HK-2 (cell line): ENCODE measurements at regions not wholly inside any gene's neighbourhood (a gene's known extent, or its start where the extent isn't known, plus 50 kb on each side); places are given as distances from the start of the nearest gene placed in this dataset.

ENCODE experiments used
- DNase-seq: peaks from one replicate; pipeline ENCODE4 v3.0.0-alpha.2; 2018; ENCODE audit not compliant: unreplicated experiment

DNA sequence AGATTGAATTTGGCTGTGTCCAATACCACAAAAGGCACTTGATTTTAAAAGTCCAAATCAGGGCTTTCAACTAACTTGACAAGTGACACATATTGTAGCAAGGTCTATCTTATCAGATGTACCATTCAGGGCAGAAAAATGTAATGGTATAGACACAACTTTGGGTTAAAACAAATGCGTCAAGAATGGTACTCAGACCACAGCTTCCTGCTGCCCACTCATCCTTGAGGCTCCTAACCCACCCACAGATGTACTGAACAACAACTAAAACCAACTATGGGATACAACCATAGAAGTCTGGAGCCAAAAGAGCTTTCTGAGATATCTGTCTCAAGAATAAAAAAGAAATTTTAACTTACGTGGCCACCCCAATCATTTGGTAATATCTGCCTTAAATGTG is 105.2 kb downstream of the RBM43 start:
- no peak for DNase-seq

DNA sequence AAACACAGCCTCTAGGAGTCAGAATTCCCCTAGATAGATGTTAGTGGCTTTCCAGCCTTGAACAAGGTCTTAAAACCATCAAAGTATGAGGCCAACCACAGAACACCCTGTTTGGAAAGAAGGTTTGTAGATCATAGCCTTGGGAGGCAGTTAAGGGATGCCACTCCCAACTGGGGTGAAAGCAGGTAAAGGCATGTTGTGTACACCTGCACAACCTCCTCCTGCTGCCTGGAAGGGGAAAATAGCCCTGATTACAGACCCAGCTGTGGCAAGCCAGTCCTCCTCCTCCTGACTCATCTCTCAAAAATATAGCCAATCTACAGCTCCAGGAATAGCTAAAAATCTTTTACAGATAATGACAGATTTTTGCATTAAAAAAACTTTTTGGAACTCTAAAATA is 108.1 kb downstream of the RBM43 start:
- no peak for DNase-seq

DNA sequence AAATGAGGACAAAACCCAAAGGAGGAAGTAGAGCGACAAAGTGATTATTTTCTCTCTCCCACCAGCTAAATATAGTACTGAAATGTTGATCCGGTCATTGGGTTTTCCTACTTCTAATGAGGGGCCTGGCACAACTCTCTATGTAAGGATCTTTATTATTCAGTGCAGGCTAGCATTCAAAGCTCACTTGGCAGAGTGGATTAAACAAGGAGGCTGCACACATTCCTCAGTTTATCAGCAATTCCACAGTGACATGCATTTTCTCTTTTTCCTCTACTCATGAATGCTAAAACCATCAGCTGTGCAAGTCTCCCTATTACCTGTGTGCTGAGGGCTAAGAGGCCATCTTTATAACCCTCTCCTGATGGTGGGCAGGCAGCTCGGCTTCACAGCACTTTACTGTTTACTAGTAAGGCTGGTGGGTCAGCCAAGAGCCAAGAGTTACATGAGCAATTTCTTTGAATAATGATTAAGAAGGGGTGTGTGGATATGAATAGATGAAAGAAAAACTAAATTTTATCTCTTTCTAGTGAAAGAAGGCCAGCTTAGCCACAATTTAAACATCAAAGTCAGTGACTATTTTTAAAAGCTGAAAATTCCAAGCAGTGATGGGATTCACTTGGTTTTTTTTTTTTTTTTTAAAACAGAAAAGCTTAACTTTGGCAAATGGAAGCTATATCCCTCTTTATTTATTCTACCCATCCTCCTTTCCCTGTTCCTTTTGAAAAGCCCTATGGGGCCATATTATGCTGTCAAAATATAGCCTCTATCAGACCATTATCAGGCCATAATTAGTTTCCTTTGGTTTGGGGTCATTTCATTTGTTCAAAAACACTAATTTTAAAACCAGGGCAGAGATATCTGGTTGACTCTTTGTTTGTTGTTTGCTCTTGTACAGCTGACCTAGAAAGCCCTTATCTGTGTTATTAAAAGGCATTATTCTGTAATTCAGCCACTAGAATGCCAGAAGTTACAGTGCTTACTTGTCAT is 111.0 kb downstream of the RBM43 start:
- DNase-seq = no peak

DNA sequence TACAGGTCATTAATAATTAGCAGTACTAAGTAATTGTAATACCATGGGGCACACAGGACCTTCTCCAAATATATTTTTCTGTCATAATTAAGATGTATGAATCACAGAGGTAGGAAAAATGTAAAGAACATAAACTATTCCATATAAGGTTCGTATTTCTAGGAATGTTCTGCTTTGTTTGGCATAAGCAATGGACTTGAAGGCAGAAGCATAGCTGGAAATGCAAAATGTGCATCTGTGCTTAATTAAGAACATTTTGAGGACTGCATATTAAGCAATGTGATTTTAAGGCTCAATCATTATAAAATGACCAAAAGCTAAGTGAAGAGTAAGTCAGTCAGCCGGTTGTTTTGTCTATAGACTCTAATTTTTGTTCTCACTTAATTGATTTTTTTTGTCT is 123.2 kb downstream of the RBM43 start:
- DNase-seq = no peak

DNA sequence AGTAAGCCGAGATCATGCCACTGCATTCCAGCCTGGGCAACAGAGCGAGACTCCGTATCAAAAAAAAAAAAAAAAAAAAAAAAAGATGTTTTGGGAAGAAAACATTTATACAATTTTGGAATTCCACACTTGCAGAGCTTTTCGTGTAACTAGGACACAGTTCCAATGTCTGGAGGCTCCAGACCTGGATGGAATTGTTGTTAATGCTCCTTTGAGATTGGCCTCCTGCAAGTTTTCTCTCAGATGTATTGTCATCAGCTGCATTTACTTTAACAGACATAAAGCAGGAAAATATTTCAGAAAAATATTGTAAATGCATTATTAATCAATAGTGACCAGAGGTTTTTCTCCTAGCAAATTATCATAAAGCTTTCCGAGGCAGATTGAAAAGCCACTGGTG is 124.1 kb downstream of the RBM43 start:
- no peak for DNase-seq

DNA sequence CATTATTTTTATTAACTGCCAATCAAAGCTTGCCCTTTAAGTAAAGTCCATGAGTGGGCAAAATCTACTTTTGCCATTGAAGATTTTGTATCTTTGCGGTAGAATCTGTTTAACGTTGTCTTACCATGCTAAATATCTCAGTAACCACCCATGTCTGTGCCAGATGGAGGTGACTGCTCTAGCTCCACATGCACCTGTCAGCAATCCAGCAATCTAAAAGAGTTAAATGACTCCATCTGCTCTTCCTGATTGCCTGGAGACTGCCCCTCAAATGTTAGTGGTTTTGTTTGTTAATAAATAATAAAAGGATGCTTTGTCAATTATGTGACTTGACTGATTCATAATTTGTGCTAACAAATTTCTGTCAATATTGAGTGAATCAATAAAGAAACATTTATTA is 141.7 kb downstream of the RBM43 start:
- no peak for DNase-seq

DNA sequence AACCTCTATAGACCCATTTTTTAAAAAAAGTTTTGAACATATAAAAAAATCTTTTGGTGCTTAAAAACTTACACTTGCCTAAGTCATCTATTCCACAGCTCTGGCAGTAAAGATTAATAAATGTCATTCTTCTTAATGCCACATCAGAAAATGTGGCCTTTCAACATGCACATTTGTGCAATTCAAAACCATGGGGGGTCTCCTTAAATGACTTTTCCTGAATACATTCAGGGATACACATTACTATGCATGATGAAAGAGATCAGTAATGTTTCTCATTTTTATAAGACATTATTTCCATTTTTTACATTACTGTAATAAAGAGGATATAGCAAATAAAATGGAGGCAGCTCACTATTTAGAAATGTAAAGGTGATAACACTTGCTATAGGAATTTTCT is 142.3 kb downstream of the RBM43 start:
- no peak for DNase-seq

DNA sequence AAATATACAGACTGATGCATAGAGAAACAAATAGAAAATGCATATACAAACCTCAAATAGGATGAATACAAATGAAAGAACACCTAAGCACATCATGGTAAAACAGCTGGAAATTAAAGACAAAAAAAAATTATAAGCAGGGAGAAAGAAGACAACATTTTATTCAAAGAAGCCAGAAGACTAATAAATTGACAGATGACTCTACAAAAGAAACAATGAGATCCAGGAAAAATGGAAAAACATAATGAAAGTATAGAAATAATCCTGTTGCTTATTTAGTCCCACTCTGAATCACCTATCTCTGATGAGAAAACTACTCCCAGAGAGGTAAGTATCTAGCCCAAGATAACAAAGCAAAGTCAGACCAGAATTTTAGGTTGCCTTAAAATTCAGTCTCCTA is 143.4 kb downstream of the RBM43 start:
- DNase-seq = no peak

DNA sequence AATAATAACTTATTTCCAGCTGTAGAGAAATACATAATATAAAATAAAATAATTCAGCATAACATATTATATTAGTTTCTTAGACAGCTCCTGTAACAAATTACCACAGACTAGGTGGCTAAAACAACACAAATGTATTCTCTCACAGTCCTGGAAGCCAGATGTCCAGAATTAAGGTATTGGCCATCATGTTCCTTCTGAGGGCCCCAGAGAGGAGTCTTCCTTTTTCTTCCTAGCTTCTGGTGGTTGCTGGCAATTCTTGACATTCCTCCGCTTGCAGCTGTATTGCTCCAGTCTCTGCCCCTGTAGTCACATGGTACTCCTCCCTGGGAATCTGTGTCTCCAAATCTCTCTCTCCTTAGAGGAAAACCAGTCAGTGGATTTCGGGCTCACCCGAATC is 146.8 kb downstream of the RBM43 start:
- DNase-seq = no peak

DNA sequence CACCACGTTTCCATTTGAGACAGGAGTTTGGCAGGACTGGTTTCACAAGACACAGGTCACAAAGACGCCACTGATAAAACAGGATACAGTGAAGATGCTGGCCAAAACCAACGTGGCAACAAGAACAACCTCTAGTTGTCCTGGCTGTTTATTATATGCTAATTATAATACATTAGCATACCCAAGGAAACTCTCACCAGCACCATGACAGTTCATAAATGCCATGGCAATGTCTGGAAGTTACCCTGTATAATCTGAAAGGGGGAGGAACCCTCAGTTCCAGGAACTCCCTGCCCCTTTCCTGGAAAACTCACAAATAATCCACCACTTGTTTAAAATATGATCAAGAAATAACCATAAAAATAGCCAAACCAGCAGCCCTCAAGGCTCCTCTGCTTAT is 148.3 kb downstream of the RBM43 start:
- DNase-seq = no peak

DNA sequence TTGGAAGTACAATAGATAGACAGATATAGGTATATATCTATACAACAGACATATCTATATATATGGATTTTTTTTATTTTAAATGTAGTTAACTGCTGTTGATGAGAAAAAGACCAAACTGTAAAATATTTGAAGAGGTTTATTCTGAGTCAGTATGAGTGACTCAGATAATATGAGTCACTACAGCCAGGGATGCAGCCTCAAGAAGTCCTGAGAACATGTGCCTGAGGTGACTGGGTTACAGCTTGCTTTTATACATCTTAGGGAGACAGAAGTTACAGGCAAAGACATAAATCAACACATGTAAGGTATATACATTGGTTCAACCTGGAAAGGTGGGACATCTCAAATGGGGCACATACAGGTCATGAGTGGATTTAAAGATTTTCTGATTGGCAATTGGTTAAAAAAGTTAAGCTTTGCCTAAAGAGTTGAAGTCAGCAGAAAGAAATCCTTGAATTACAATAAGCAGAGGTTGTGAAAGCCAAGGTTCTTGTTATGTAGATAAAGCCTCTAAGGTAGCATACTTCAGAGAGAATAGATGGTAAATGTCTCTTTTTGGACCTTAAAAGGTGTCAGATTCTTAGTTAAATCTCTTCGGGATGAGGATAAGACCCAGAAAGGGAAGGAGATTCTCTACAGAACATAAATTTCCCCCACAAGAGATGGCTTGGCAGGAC is 149.9 kb downstream of the RBM43 start:
- DNase-seq = peak; percentile 3

DNA sequence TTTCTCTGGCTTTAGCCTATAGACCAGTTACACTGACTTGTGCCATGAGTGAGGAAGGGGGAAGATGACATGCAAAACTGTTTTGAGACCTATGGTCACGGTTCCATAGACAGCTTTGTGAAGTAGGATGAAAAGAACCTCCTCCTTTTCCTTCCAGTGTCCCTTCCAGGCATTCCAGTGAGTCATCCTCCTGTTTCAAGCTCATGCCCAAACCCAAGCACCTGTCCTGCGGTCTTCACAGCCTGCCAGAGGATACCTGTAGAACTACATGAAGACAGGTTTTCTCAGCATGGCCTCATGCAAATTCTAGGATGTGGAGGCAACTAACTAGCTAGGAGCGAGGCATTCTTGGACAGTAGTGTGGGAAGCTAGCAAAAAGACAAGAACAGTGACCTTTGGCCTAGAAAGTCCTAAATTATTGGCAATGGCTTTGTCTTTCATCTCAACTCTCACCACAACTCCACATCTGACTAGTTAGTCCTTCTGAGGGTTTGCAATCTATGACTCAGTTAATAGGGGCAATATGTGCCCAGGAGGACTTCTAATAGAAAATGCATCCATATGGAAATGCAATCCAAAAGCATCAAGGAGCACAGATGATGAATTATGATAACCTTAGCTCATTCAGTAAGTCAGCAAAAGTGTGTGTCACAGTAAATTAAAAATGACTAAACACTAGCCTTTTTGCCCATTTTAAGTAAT is 154.7 kb downstream of the RBM43 start:
- DNase-seq = no peak

DNA sequence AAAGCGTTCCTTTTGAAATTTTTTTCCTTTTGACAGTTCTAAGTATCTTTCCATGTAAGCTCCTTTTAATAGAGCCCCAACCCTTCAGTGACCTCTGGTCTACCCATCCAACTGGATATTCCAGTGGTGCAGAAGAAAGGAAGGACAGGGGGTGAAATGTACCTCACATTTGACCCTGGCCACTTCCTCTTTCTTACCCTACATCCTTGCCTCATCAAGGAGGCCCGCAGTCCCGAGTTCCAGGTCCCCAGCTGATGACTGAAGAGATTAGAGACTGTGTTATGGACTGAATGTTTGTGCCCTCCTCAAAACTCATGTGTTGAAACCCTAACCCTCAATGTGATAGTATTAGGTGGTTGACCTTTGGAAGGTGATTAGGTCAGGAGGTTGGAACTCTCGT is 158.1 kb downstream of the RBM43 start:
- DNase-seq = no peak

DNA sequence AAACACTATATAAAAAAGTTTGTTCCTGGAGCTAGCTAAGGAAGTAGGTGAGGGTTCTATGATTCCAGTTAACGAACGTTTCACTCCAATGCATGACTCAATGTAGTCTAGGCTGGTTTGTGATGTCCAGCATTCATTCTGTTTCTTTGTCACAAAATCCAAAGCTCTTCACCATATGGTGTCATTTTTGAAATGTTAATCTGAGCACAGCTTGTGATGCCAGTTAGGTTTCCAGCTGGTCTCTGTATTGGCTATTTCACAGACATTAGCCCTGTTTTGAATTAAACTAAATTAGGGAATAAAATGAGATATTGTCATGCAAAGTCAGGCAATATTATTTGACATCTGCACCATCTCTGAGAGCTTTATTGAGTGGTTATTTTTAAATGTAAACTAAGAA is 159.4 kb downstream of the RBM43 start:
- DNase-seq = no peak

DNA sequence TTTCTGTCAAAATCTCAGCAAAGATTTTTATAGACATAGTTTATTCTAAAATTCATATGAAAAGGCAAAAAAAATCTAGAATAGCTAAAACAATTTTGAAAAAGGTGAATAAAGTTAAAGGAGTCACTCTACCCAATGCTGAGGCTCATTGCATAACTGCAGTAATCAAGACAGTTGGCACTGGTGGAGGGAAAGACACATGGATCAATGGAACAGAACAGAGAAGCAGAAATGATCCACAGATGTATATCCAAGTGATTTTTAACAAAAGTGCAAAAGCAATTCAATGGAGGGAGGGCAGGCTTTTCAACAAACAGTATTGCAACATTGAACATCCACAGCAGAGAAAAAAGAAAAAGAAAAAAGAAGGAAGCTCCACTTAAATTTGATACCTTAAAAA is 162.8 kb downstream of the RBM43 start:
- no peak for DNase-seq

DNA sequence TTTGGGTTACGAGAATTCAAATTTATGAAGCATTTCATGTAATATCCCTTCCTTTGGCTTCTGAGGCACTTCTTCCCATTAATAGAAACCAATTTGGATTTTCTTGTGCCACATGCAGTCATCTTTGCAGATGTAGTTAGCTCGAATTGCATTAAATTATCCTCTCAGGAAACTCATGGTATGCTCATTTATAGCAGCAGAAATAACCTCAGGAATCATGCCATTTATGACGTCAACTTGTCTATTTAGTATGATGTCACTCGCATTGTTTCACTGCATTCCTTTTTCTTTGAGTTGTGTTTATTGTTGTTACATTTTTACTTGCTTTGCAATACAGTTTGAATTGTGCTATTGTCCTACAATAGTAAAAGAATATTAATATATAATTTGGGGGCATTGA is 163.8 kb downstream of the RBM43 start:
- DNase-seq = no peak

DNA sequence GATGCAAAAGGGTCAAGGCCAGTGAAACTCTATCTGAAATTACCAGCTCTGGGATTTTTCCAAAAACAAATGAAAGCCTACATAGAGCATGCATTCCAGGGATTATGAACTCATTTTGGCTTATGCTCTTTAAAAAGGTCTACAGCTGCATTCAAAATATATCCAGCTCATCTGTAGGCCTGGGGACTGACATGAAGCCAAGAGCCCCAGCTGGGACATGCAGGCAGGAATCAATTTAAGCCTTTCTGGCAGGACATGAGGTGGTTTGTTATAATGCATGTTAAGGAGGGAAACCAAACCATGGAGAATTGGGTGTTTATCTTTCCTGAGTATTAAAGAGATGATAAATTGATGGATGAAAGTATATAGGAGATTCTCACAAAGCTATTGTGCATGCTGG is 164.5 kb downstream of the RBM43 start:
- DNase-seq = no peak

DNA sequence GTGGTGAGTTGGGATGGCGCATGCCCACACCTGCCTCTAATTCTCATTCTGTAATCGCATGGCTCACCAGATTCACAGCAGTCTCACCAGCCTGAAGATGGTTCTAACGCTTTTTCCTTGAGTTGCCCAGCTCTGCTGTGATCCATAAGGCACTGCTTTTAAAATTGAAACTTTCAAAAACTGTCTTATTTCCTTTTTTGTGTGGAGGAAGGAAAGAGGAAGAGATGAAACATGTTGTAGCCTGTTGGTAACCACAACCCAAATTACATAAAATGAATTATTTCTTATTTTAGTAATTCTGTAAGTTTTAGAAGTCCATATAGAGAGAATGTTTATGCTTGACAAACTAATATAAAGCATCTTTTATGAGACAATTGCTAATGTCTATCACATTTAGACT is 165.4 kb downstream of the RBM43 start:
- DNase-seq = no peak

DNA sequence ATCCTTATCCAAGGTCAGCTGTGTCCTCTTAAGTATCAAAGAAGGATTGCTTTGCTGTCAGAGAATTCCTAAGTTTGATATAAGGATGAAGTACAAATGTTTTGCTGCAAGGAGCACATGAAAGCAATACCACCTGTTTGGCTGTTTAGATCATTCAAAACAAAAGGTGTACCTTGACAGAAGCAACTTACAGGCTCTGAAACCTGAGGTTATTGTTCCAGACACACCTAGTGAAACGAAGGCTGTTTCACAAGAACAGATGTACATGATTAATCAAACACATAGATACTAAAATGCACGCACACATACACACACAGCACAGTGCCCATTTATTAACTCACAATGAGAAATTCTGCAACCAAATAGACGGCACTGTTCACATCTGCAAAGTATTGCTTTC is 166.2 kb downstream of the RBM43 start:
- DNase-seq = no peak

DNA sequence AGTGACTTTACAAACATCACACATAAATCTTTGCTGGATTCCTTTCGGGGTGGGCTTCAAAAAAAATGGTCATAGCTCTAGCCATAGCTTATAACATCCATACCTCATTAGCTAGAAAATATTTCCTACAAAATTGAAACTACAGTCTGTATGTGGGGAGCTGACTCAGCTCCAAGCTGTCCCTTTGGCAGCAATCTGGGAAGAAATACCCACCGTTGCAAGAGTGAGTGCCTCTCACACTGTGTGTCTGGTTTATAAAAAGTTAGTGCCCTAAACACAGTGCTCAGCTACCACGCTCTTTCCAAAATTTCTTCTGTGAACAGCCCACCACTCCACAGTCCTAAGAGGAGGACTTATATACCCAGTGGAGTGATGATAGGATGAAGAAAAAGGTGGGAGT is 170.1 kb downstream of the RBM43 start:
- DNase-seq = no peak

DNA sequence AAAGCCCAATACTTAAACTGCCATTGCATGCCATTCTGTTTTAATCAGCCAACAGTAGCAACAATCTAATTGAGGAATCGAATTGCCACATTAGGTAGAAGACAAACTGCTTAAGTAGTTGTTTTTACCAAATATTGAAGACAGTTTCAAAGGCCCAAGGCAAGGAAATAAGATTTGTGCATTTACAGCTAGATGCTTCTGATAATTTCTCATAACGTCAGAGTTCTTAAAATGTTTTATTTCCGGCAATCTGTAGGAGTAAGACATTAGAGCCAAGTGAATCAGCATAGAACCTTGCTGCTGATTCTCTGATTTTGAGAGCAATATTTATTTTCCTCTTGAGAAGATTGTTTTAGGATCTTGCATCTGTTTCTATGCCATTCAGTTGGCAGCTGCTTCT is 174.3 kb downstream of the RBM43 start:
- DNase-seq = no peak

DNA sequence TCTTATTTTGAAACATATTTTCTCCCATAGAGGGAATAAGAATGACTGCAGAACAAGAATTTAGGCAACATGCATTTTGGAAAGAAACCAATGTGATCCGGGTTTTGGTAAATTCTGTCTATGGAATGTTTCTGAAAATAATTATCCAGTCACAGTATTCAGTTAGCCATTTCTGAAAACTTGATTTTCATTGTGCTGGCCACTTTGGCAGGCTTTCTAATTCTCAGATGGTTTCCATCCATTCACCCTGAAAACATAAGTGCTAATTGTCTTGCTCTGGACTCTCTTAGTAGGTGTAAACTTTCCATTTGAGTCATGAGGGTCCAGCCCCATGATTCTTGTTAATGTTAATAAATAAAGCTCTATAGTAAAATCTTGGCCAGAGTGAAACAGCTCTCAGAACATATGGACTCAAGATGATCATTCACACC is 176.5 kb downstream of the RBM43 start:
- no peak for DNase-seq
